ENCODE measurements at regions not wholly inside any gene's neighbourhood (a gene's known extent, or its start where the extent isn't known, plus 50 kb on each side); places are given as distances from the start of the nearest gene placed in this dataset.

GRCh38 chr1:55505326-55505725, 290.2 kb upstream of the USP24 start:
- no peak for TF ChIP-seq CTCF (IDR thresholded peaks at IDR 0.05; ENCODE audit: borderline replicate concordance, control extremely low read depth, extremely low read depth, insufficient read depth, missing control alignments)
- DNase-seq (ENCODE audit: low spot score) = no peak
- in situ Hi-C loops (cut with MboI; ENCODE audit: low sequenced_read_pairs, unreplicated experiment) = no loop called here

- DNase-seq (ENCODE audit: low spot score) = no peak
- TF ChIP-seq CTCF (IDR thresholded peaks at IDR 0.05; ENCODE audit: borderline replicate concordance, control extremely low read depth, extremely low read depth, insufficient read depth, missing control alignments) = no peak
- in situ Hi-C loops (cut with MboI; ENCODE audit: low sequenced_read_pairs, unreplicated experiment) = no loop called here
Observed at GRCh38 chr1:55504306-55504731, 289.2 kb upstream of the USP24 start.

- DNase-seq (ENCODE audit: low spot score) = no peak
- in situ Hi-C loops (cut with MboI; ENCODE audit: low sequenced_read_pairs, unreplicated experiment) = no loop called here
- no peak for TF ChIP-seq CTCF (IDR thresholded peaks at IDR 0.05; ENCODE audit: borderline replicate concordance, control extremely low read depth, extremely low read depth, insufficient read depth, missing control alignments)
Observed at GRCh38 chr1:55503663-55504305, 288.6 kb upstream of the USP24 start.

GRCh38 chr1:55500601-55501000, 285.4 kb upstream of the USP24 start:
- in situ Hi-C loops (cut with MboI; ENCODE audit: low sequenced_read_pairs, unreplicated experiment) = no loop called here
- DNase-seq (ENCODE audit: low spot score) = no peak

DNA sequence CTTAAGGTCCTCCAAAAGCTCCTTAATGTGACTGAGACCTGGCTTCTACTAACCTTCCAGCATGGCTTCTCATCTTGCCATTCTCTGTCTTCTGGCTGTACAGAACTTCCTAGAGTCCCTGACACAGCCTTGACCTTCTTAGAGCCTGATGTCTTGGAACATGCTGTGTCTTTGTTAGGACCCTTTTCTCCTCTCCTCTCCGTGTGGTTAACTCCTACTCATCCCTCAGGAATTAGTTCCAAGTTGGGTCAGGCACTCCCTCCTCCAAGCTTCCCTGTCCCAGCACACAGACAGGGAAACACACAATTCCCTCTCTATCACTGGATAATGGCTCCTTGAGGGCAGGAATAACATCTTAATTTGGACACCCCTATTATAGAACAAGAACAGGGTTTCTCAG, 275.4 kb upstream of the USP24 start:
- in situ Hi-C loops (cut with MboI; ENCODE audit: low sequenced_read_pairs, unreplicated experiment) = loop anchor here (25.0 kb wide), 1 partner anchor 1097 kb away; the partner anchor contains the start of gene PLPP3
- no peak for TF ChIP-seq CTCF (IDR thresholded peaks at IDR 0.05; ENCODE audit: borderline replicate concordance, control extremely low read depth, extremely low read depth, insufficient read depth, missing control alignments)
- DNase-seq (ENCODE audit: low spot score) = no peak

More at GRCh38 chr1:55500601-55501000, 285.4 kb upstream of the USP24 start:
- no peak for TF ChIP-seq CTCF (IDR thresholded peaks at IDR 0.05; ENCODE audit: borderline replicate concordance, control extremely low read depth, extremely low read depth, insufficient read depth, missing control alignments)

DNA sequence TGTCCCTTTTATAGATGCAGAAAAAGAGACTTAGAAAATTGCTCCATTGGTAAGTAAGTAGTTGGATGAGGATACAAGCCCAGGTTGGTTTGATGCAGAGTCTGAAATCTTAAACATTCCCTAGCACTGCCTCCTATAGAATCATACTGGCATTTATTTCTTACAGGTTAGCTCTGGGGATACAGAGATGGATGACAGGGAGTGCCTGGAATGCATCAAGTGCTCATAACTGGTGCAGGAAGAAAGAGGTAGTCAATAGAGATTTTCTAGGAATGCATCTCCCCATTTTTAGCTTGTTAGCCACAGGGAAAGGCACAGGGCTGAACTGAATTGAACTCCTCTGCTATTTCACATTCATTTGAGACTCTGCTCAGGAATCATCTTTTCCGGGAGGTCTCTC, 269.0 kb upstream of the USP24 start:
- TF ChIP-seq CTCF (IDR thresholded peaks at IDR 0.05; ENCODE audit: borderline replicate concordance, control extremely low read depth, extremely low read depth, insufficient read depth, missing control alignments) = no peak
- in situ Hi-C loops (cut with MboI; ENCODE audit: low sequenced_read_pairs, unreplicated experiment) = loop anchor here (25.0 kb wide), 1 partner anchor 1103 kb away; the partner anchor contains the start of gene PLPP3
- no peak for DNase-seq (ENCODE audit: low spot score)

All from GM13976 (cell line).